Panc1 (cell line): ENCODE measurements at regions not wholly inside any gene's neighbourhood (a gene's known extent, or its start where the extent isn't known, plus 50 kb on each side); places are given as distances from the start of the nearest gene placed in this dataset.

Experiments used
- ATAC-seq: fragments of 200-7000 bp; cut with Tn5 transposase; 2 replicates; pipeline ENCODE4 v1.9.1; 2020; ENCODE audit warnings: mild to moderate bottlenecking, moderate library complexity
- BruUV-seq: library from RNA; stranded (reverse); fragments of 400-500 nt; replicated peaks from 2 replicates; lab custom pipeline; 2021; lab: Mats Ljungman, UMichigan
- CTCF ChIA-PET: fragments of 300-600 bp; sonication (Branson Sonifier 250); formaldehyde crosslinking; loops from one replicate; lab custom pipeline; 2022; ENCODE audit warnings: antibody characterized with exemption; lab: Charles Lee
- POLR2A ChIA-PET: fragments of 300-600 bp; sonication (Branson Sonifier 250); formaldehyde crosslinking; loops from one replicate; lab custom pipeline; 2022; ENCODE audit warnings: antibody characterized with exemption; lab: Charles Lee
- DNase-seq: peaks from one replicate; pipeline ENCODE4 v3.0.0-alpha.2; 2010; ENCODE audit warnings: low read depth, low spot score
- H3K27ac ChIP-seq: 2 replicates; pipeline ENCODE4 v1.5.1; 2011; ENCODE audit warnings: mild to moderate bottlenecking, low read length, inconsistent platforms
- H3K27me3 ChIP-seq: fragments of 200-500 bp; sonication (Bioruptor generic); 2 replicates; pipeline ENCODE4 v1.6.0; 2014; ENCODE audit warnings: low read length, inconsistent platforms; ENCODE audit not compliant: control insufficient read depth, insufficient read depth
- H3K36me3 ChIP-seq: fragments of 200-500 bp; sonication (Bioruptor generic); 2 replicates; pipeline ENCODE4 v1.5.1; 2014; ENCODE audit warnings: inconsistent platforms, mild to moderate bottlenecking, low read length, moderate library complexity; ENCODE audit not compliant: control insufficient read depth, insufficient read depth
- H3K4me1 ChIP-seq: 2 replicates; pipeline ENCODE4 v1.5.1; 2011; ENCODE audit warnings: inconsistent platforms, mild to moderate bottlenecking, low read length, moderate library complexity; ENCODE audit not compliant: control insufficient read depth, insufficient read depth
- H3K4me3 ChIP-seq, 2 experiments: 2 replicates each; pipeline ENCODE4 v1.5.1; 2011 to 2012; ENCODE audit warnings: low read depth in 2 of 2, low read length in 2 of 2, mild to moderate bottlenecking in 2 of 2, inconsistent platforms in 1 of 2, moderate library complexity in 1 of 2
- H3K9me3 ChIP-seq: fragments of 200-500 bp; sonication (Bioruptor generic); 2 replicates; pipeline ENCODE4 v1.5.1; 2014; ENCODE audit warnings: low read depth, mild to moderate bottlenecking, inconsistent platforms, low read length, moderate library complexity; ENCODE audit not compliant: control insufficient read depth, insufficient read depth
- POLR2AphosphoS5 ChIP-seq: IDR thresholded peaks from 2 replicates; pipeline ENCODE4 v1.6.1; 2012; ENCODE audit warnings: mild to moderate bottlenecking, low read depth, low read length, moderate library complexity
- SIN3A ChIP-seq: IDR thresholded peaks from 2 replicates; pipeline ENCODE4 v1.6.1; 2012; ENCODE audit warnings: low read depth, mild to moderate bottlenecking, low read length, moderate library complexity, borderline replicate concordance; ENCODE audit not compliant: insufficient read depth
- TCF7L2 ChIP-seq: IDR thresholded peaks from 2 replicates; pipeline ENCODE4 v1.6.1; 2011; ENCODE audit warnings: mild to moderate bottlenecking, low read depth, low read length, inconsistent platforms
- in situ Hi-C: cut with HindIII; loops from 2 replicates; pipeline ENCODE4 v1.10.0; 2016; ENCODE audit warnings: low sequenced_read_pairs, low pct_unique_long_range_greater_than_20kb
- intact Hi-C: fragments of 100-400 bp; cut with micrococcal nuclease; formaldehyde crosslinking; loops from one replicate; pipeline ENCODE4 v1.10.0; 2022; ENCODE audit not compliant: unreplicated experiment
- TF ChIP-seq, protein P1 (sequence below), 2 experiments: IDR thresholded peaks; 2 replicates each; pipeline ENCODE4 v1.6.1; 2011 to 2012; ENCODE audit warnings: low read depth in 2 of 2, control low read depth in 1 of 2, low read length in 1 of 2, mild to moderate bottlenecking in 1 of 2, moderate library complexity in 1 of 2; ENCODE audit not compliant: insufficient read depth in 1 of 2
- TF ChIP-seq, protein P2 (sequence below): fragments of 450-650 bp; IDR thresholded peaks from 2 replicates; pipeline ENCODE4 v1.5.1; 2017; ENCODE audit warnings: mild to moderate bottlenecking

DNA sequence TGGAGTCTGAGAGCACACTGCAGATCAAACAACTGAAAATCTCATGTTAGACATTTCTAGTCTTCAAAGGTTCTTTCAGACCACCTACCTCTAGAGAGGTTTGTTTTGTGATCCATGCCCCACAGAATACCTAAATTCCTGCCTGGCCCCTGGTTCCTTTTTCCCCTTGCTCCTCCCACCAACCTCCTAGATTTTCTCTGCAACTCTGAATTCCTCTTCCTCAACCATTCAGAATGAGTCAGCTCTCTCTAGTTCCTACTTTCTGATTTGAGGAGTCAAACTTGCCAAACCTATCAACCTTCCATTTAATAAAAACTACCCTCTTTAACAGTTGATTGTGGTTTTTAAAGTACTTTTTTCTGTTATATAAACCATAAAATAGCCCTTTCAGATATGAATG lies 83.2 kb upstream of the ZNF462 start:
- H3K4me1 ChIP-seq = no peaks in the 10 kb centered on the region
- POLR2A ChIA-PET = no interaction called here
- H3K27me3 ChIP-seq = no peaks in the 10 kb centered on the region
- no TSS peak for BruUV-seq
- no peaks in the 10 kb centered on the region for H3K36me3 ChIP-seq
- ATAC-seq (no peak), DNase-seq (no peak)
- intact Hi-C loops = no loop called here
- in situ Hi-C loops = no loop called here
- no peaks in the 10 kb centered on the region for H3K9me3 ChIP-seq
- no peak for TF ChIP-seq POLR2AphosphoS5
- TF ChIP-seq, protein P1, sequence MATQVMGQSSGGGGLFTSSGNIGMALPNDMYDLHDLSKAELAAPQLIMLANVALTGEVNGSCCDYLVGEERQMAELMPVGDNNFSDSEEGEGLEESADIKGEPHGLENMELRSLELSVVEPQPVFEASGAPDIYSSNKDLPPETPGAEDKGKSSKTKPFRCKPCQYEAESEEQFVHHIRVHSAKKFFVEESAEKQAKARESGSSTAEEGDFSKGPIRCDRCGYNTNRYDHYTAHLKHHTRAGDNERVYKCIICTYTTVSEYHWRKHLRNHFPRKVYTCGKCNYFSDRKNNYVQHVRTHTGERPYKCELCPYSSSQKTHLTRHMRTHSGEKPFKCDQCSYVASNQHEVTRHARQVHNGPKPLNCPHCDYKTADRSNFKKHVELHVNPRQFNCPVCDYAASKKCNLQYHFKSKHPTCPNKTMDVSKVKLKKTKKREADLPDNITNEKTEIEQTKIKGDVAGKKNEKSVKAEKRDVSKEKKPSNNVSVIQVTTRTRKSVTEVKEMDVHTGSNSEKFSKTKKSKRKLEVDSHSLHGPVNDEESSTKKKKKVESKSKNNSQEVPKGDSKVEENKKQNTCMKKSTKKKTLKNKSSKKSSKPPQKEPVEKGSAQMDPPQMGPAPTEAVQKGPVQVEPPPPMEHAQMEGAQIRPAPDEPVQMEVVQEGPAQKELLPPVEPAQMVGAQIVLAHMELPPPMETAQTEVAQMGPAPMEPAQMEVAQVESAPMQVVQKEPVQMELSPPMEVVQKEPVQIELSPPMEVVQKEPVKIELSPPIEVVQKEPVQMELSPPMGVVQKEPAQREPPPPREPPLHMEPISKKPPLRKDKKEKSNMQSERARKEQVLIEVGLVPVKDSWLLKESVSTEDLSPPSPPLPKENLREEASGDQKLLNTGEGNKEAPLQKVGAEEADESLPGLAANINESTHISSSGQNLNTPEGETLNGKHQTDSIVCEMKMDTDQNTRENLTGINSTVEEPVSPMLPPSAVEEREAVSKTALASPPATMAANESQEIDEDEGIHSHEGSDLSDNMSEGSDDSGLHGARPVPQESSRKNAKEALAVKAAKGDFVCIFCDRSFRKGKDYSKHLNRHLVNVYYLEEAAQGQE (IDR thresholded peaks at IDR 0.05; ENCODE audit: insufficient read depth in 1 of 2, low read depth in 2 of 2, low read length in 1 of 2) = no peak
- TF ChIP-seq TCF7L2 = no peak
- TF ChIP-seq SIN3A = no peak
- TF ChIP-seq, protein P2, sequence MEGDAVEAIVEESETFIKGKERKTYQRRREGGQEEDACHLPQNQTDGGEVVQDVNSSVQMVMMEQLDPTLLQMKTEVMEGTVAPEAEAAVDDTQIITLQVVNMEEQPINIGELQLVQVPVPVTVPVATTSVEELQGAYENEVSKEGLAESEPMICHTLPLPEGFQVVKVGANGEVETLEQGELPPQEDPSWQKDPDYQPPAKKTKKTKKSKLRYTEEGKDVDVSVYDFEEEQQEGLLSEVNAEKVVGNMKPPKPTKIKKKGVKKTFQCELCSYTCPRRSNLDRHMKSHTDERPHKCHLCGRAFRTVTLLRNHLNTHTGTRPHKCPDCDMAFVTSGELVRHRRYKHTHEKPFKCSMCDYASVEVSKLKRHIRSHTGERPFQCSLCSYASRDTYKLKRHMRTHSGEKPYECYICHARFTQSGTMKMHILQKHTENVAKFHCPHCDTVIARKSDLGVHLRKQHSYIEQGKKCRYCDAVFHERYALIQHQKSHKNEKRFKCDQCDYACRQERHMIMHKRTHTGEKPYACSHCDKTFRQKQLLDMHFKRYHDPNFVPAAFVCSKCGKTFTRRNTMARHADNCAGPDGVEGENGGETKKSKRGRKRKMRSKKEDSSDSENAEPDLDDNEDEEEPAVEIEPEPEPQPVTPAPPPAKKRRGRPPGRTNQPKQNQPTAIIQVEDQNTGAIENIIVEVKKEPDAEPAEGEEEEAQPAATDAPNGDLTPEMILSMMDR = no peak
- no peak overlapping the region for H3K4me3 ChIP-seq
- H3K27ac ChIP-seq = no peak overlapping the region
- CTCF ChIA-PET = no interaction called here

DNA sequence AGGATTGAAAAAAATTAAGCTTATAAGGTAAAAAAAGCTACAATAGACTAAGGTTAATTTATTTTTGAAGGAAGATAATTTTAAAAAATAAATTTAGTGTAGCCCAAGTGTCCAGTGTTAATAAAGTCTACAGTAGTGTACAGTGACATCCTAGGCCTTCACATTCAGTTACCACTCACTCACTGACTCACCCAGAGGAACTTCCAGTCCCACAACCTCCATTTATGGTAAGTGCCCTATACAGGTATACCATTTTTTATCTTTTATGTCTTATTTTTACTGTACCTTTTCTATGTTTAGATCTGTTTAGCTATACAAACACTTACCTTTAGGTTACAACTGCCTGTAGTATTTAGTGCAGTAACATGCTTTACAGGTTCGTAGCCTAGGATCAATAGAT lies 79.8 kb upstream of the ZNF462 start:
- no peaks in the 10 kb centered on the region for H3K4me1 ChIP-seq
- in situ Hi-C loops (no loop called here), intact Hi-C loops (no loop called here)
- no peaks in the 10 kb centered on the region for H3K27me3 ChIP-seq
- ATAC-seq (no peak), DNase-seq (no peak)
- CTCF ChIA-PET = no interaction called here
- H3K27ac ChIP-seq = no peak overlapping the region
- TF ChIP-seq, protein P2 = no peak
- TF ChIP-seq SIN3A (no peak), POLR2AphosphoS5 (no peak), TCF7L2 (no peak)
- TF ChIP-seq, protein P1 (IDR thresholded peaks at IDR 0.05; ENCODE audit: insufficient read depth in 1 of 2, low read depth in 2 of 2, low read length in 1 of 2) = no peak
- H3K9me3 ChIP-seq = no peaks in the 10 kb centered on the region
- BruUV-seq = no TSS peak
- no peaks in the 10 kb centered on the region for H3K36me3 ChIP-seq
- no peak overlapping the region for H3K4me3 ChIP-seq
- POLR2A ChIA-PET = no interaction called here
